GM21367 (cell line): ENCODE measurements at regions not wholly inside any gene's neighbourhood (a gene's known extent, or its start where the extent isn't known, plus 50 kb on each side); places are given as distances from the start of the nearest gene placed in this dataset.

Source experiments
- ATAC-seq: cut with Tn5 transposase; IDR thresholded peaks from one replicate; pipeline ENCODE4 v1.9.1; 2021; ENCODE audit not compliant: unreplicated experiment

DNA sequence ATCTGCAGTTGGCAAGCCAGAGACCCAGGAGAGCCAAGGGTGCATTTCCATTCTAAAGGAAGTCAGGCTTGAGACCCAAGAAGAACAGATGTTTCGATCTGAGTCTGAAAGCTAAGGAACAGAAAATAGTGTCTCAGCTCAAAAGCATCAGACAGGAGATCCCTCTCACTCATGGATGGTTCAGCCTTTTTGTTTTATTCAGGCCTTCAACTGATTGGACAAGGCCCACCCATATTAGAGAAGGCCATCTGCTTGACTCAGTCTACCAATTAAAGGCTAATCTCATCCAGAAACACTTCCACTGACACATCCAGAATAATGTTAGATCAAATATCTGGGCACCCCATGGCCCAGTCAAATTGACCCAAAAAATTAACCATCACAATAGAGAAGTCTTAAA is 255.0 kb downstream of the TXNL1 start:
- no peak for ATAC-seq

GRCh38 chr18:56382541-56382940 is 255.9 kb downstream of the TXNL1 start:
- ATAC-seq: no peak

DNA sequence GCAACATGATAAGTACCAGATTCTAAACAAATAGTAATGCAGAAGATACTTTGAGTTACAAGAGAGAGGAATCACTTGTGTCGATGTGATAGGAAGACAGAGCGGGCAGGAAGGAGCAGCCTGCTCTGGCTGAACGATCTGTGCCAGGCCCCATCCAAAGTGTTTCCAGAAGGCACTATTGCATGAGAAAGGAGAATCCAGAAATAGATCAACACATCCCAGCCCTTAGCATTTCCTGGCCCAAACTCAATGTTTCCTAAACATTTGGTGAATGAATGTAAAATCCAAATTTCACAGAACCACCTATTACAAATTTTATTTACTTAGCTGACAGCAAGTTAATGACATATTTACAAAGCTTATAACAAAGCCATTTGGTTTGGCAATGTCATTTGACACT is 257.2 kb downstream of the TXNL1 start:
- no peak for ATAC-seq

DNA sequence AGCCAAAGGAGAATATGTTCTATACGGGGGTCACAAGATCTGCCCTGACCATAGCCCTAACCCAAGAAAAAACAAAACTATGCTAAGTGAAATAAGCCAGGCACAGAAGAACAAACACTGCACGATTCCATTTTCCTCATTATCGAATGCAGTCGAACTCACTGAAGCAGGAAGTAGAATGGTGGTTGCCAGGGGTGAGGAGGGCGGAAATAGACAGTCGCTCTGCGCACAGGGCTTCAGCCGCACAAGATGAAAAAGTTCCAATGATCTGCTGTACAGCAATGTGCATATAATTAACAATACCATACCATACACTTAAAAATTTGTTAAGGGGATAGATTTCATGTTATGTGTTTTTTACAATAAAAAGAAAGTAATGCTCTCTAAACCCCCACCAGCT is 257.7 kb downstream of the TXNL1 start:
- ATAC-seq: no peak

- no peak for ATAC-seq
Observed at GRCh38 chr18:56379256-56379655, 259.1 kb downstream of the TXNL1 start.

DNA sequence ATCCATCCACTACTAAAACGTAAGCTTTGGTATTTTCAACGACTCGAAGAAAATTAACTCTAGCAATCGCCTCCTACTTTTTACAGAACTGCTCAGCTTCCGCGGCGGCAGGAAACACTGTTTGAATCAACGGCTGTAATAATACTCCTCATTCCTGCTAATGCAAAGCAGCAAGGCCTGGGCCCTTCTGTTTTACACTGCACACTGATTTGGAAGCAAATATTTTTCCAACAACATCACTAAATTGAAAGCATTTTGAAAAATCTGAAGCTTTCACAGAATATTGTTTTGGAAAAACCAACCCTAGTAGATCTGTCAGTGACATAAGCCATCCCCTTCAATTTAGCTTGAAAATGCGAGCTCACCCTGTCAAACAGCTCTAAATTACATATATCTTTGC is 261.2 kb downstream of the TXNL1 start:
- no peak for ATAC-seq

DNA sequence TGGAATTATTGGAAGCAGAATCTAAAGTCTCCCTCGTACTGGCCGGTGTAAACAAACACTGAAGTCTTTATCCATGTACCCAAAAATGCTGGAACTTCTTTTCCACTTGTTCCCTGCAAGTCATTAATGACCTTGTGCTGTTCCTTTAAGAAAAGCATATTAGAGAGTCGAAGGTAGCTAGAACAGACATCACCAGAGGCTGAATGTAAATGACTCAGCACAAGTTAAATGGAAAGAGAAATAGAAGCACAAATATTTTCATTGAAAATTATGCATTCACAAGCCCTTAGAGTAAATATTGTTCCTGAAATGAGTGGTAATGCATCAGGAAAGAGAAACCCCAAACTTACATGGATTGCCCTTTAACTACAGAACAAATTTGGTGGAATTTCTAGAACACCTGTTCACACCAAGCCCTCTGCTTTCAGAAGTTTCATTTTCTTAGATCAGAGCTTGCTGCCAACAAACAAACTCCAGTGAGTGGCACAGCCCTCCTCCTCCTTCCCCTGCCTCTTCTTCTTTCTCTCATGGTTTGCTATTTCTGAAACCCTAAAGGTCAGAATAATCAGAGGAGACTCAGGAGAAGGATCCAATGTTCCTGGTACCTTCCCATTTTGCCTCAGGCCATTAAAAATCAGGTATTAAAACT is 264.3 kb downstream of the TXNL1 start:
- no peak for ATAC-seq

GRCh38 chr18:56373601-56374000 is 264.8 kb downstream of the TXNL1 start:
- no peak for ATAC-seq

DNA sequence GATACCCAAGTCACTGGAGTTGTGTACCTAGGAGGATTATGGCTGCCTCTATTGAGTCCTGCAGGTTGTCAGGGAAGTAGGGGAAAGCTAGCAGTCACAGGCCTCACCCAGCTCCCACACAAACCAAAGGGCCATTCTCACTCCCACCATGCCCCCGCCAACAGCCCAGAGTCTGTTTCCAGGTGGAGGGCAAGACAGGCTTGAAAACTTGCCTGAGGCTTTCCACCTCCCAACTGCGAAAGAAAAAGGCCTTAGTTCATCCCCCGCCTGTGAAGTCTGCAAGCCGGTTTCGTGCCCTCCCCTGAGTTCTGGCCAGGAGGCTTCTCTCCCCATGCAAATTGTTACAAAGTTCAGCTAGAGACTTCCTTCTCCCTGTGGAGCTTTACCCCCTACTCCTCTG is 270.3 kb downstream of the TXNL1 start:
- ATAC-seq: no peak

GRCh38 chr18:56358608-56359280 is 279.6 kb downstream of the TXNL1 start:
- no peak for ATAC-seq

DNA sequence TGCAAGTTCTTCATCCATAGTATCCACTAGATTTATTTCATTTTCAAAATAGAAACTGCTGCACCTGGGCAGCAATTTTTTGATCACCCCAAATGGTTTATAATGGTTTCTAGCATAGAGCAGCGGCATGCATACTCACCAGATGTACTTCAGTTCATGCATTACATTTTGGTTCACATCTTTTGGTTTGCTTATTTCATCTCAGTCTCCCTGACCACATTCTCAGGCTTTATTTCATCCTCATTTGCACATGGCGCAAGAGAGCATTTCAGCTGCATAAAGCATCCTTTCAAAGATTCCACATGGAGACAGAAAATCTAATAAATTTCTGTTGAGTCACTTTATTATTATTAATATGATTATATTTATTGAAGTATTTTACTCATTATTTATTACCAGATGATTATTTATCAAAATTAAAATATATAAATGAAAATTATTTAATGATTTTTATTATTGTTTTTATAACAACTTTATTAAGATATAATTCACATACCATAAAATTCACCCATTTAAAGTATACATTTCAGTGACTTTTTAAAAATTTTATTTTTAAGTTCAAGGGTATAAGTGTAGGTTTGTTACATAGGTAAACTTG is 284.6 kb downstream of the TXNL1 start:
- no peak for ATAC-seq

DNA sequence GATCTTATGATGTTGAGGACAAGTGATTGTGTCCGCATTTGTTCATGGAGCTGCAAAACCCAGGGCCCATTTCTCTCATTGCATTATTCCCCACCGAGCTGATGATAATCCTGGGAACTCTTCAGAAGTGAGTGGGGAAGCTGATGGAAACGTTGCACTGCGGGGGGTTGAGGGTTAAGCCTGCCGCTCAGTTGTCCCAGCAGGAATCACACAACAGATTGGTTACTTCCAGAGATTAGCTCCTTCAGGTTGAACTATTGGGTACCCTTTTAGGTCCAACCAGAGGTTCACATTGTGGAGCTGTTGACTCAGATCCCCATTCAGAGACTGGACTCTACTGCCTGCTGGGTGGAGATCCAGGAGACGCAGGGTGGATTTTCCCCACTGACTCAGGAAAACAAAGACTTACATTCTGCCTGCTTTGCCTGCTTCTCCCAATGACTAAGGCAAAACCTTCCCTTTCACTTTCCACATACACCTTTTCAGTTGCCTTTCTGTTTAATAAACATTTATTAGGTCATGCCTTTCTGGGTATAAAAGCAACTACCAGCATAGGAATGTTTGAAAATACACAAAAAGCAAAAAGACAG is 286.4 kb downstream of the TXNL1 start:
- no peak for ATAC-seq

- ATAC-seq: no peak
Observed at GRCh38 chr18:56337507-56337906, 300.9 kb downstream of the TXNL1 start.

DNA sequence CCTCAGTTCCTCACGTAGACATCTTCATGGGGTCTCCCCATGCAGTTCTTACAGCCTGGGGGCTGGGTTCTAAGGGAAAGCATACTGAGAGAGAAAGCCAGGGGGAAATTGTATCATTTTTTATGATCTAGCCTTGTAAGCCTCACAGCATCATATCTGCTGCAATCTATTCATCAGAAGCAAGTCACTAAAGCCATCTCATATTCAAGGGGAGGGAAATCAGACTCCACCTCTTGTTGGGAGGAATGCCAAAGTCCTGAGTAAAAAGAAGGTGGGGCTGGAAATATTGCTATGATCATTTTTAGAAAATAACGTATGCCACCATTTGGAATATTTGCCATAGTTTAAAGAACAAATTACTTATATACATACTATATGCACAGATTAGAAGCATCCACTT is 304.6 kb downstream of the TXNL1 start:
- no peak for ATAC-seq

DNA sequence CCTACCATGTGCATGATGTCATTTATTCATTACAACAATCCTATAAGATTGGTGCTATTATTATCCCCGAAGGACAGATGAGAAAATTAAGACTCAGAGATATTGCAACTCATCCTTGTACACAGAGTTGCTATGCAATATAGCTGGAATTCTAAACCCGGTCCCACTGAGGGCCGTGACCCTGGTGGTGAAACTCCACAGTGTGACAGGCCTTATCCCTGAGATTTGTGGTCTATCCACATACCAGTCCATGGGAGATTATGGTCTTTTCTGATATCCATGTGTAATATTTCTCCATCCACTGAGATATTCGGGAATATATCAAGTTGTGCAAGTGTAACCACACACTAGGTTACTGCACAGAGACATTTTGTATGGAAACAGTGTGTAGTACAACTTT is 305.2 kb downstream of the TXNL1 start:
- no peak for ATAC-seq

DNA sequence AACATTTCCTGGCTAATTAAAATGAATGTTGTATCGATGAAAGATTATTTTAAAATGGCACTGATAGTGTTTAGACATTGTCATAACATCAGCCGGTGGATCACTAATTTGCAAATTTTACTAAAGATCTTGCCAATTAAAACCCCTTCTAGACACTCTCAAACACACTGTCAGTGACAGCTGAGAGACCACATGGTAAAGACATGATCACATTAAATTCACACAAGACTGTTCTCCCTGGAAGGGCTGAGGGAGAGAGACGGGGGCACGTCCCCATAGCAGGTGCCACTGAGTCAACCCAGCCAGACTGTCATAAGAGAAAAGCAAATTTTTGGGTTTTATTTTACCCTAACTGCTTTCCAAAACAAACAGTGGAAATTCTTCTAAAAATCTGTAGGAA is 306.0 kb downstream of the TXNL1 start:
- no peak for ATAC-seq

DNA sequence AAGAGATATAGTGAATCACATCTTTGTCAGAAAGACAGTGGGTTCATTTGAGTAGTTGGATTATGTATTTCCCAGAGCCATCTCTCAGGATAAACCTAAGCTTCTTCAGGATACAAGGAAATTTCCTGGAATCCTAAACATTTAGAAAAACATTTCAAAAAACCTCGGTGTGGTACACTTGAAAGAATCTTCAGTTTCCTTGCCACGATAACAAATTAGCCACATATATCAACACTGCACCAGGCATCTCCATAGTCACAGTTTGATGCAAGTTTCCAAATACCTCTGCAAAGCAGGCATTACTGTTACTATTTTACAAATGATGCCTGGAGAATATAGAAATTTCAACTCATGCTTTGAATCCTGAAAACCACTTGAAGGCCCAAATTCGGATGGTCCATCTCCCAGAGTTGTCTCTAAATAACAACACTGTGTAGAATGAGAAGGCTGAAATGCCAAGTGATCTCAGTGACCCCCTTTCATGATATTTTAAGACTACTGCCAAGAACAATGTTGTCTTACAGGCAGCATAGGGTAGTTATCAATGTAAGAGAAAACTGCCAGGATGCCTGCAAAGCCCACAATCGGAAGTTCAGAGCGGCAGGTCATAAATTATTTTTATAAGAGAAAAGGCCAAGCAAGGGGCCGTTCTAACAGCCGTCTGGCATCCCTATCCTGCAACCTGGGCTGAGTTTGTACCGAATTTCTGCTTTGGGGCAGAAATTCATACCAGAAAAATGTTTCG is 307.9 kb downstream of the TXNL1 start:
- no peak for ATAC-seq

GRCh38 chr18:56329536-56329935 is 308.9 kb downstream of the TXNL1 start:
- no peak for ATAC-seq

DNA sequence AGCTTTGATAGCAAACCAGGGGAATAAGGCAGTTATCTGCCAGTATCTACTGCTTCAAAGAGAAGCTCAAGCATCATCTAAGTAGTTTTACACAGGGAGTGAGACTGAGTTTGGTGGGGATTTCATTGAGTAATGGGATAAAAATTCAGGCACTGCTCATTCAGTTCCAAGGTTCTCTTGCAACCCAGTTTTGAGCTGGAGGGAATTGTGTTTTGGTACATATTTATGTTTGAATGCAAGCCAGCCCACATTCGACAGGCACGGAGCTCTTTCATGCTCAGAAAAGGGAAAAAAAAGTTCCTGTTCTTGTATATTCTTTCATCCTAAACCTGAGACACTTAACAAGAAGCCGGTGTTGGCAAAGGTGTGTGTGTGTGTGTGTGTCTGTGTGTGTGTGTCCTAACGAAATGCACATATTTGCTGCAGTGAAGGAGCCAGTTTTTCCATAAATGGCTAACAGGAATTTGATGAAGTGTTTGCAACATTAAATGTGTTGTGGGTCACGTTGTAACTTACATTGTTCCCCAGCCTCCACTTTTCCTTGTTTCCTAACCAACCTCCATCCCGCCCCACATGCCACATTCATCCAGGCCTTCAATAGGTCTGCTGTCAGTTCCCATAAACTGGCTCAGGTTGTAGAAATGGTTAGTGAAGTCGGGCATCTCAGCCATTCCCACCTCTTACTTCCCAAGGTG is 311.1 kb downstream of the TXNL1 start:
- ATAC-seq: no peak

GRCh38 chr18:56326336-56327072 is 311.9 kb downstream of the TXNL1 start:
- ATAC-seq: no peak
